ENCODE measurements at regions not wholly inside any gene's neighbourhood (a gene's known extent, or its start where the extent isn't known, plus 50 kb on each side); places are given as distances from the start of the nearest gene placed in this dataset.

- peak in 1 of 2 experiments; percentile 4 for DNase-seq
Observed at GRCh38 chr4:157942017-157942416, 230.8 kb downstream of the GASK1B start.

- DNase-seq, result no peak
Observed at GRCh38 chr4:157934151-157934550, 238.7 kb downstream of the GASK1B start.

- DNase-seq, result no peak
Observed at GRCh38 chr4:157932936-157933335, 239.9 kb downstream of the GASK1B start.

GRCh38 chr4:157929486-157929885 lies 243.3 kb downstream of the GASK1B start:
- no peak for DNase-seq

GRCh38 chr4:157918036-157918832 lies 254.6 kb downstream of the GASK1B start:
- no peak for DNase-seq

GRCh38 chr4:157912212-157912611 lies 260.6 kb downstream of the GASK1B start:
- DNase-seq, result no peak

GRCh38 chr4:157911662-157912061 lies 261.2 kb downstream of the GASK1B start:
- no peak for DNase-seq

GRCh38 chr4:157908691-157909090 lies 264.1 kb downstream of the GASK1B start:
- no peak for DNase-seq

- DNase-seq, result no peak
Observed at GRCh38 chr4:157908031-157908430, 264.8 kb downstream of the GASK1B start.

- no peak for DNase-seq
Observed at GRCh38 chr4:157907226-157907946, 265.4 kb downstream of the GASK1B start.

GRCh38 chr4:157898836-157899605 lies 273.8 kb downstream of the GASK1B start:
- no peak for DNase-seq

- DNase-seq, result no peak
Observed at GRCh38 chr4:157897855-157898370, 274.9 kb downstream of the GASK1B start.

GRCh38 chr4:157896726-157897125 lies 276.1 kb downstream of the GASK1B start:
- no peak for DNase-seq

- no peak for DNase-seq
Observed at GRCh38 chr4:157895205-157895604, 277.6 kb downstream of the GASK1B start.

GRCh38 chr4:157889788-157890187 lies 283.0 kb downstream of the GASK1B start:
- DNase-seq, result no peak

- no peak for DNase-seq
Observed at GRCh38 chr4:157888281-157888680, 284.5 kb downstream of the GASK1B start.

- DNase-seq, result no peak
Observed at GRCh38 chr4:157887316-157887715, 285.5 kb downstream of the GASK1B start.

GRCh38 chr4:157886645-157887044 lies 286.2 kb downstream of the GASK1B start:
- DNase-seq, result peak in 1 of 2 experiments; percentile 29

GRCh38 chr4:157885811-157886210 lies 287.0 kb downstream of the GASK1B start:
- DNase-seq, result no peak

GRCh38 chr4:157882901-157883300 lies 289.9 kb downstream of the GASK1B start:
- no peak for DNase-seq

- no peak for DNase-seq
Observed at GRCh38 chr4:157880761-157881160, 292.1 kb downstream of the GASK1B start.

- no peak for DNase-seq
Observed at GRCh38 chr4:157854819-157855218, 318.0 kb downstream of the GASK1B start.

GRCh38 chr4:157840648-157841047 lies 332.2 kb downstream of the GASK1B start:
- DNase-seq, result no peak

All from NCI-H526 (cell line).